Esophagus muscularis mucosa (tissue), 4 donors: ENCODE measurements at regions not wholly inside any gene's neighbourhood (a gene's known extent, or its start where the extent isn't known, plus 50 kb on each side); places are given as distances from the start of the nearest gene placed in this dataset.

Experiments
- DNase-seq: peaks from one replicate; pipeline ENCODE4 v3.0.0-alpha.2; 2017; ENCODE audit errors: extremely low spot score
- H3K27ac ChIP-seq, 4 donors: fragments of 200-600 bp; sonication (generic); replicated peaks in 1 of 4; 1 replicate in 3 of 4; 2 replicates in 1 of 4; pipeline ENCODE4 v1.5.1; 2016 to 2019; ENCODE audit warnings: mild to moderate bottlenecking in 1 of 4
- H3K27me3 ChIP-seq, 4 donors: fragments of 200-600 bp; sonication (generic); one replicate each; pipeline versions ENCODE4 v1.5.1 to v1.6.0; 2016 to 2019
- H3K36me3 ChIP-seq, 4 donors: fragments of 200-600 bp; sonication (generic); one replicate each; pipeline ENCODE4 v1.5.1; 2016 to 2019
- H3K4me1 ChIP-seq, 4 donors: fragments of 200-600 bp; sonication (generic); one replicate each; pipeline ENCODE4 v1.5.1; 2016 to 2019
- H3K4me3 ChIP-seq, 4 donors: fragments of 200-600 bp; sonication (generic); 1 replicate in 2 of 4; 2 replicates in 2 of 4; pipeline ENCODE4 v1.5.1; 2016 to 2019; ENCODE audit warnings: mild to moderate bottlenecking in 4 of 4, moderate library complexity in 1 of 4
- H3K9me3 ChIP-seq, 4 donors: fragments of 200-600 bp; sonication (generic); 1 replicate in 3 of 4; 2 replicates in 1 of 4; pipeline ENCODE4 v1.5.1; 2016 to 2019
- CTCF ChIP-seq, 3 experiments: fragments of 200-600 bp in 2 of 3; fragments of 450-650 bp in 1 of 3; sonication (generic) in 2 of 3; IDR thresholded peaks; one replicate each; pipeline ENCODE4 v1.5.1; 2017 to 2019; ENCODE audit warnings: antibody characterized with exemption in 3 of 3, mild to moderate bottlenecking in 2 of 3, moderate library complexity in 1 of 3
- EP300 ChIP-seq: sonication (generic); formaldehyde crosslinking; IDR thresholded peaks from one replicate; pipeline ENCODE4 v1.6.1; 2017; ENCODE audit warnings: antibody characterized with exemption
- POLR2A ChIP-seq: fragments of 450-650 bp; IDR thresholded peaks from one replicate; pipeline ENCODE4 v1.6.1; 2017; ENCODE audit warnings: antibody characterized with exemption, moderate library complexity, mild to moderate bottlenecking, low read depth
- POLR2AphosphoS5 ChIP-seq, 2 donors: sonication (generic); formaldehyde crosslinking; IDR thresholded peaks; one replicate each; pipeline ENCODE4 v1.6.1; 2017; ENCODE audit warnings: antibody characterized with exemption in 2 of 2
- WGBS: methylation state at CpG from one replicate; pipeline ENCODE4 v1.1.5; 2018; 5-methylcytosine and 5-hydroxymethylcytosine counted together
- intact Hi-C: fragments of 100-400 bp; cut with DNase I; formaldehyde crosslinking; loops from one replicate; pipeline ENCODE4 v1.15.1; 2023

GRCh38 chr5:2038321-2039179 lies 155.8 kb upstream of the IRX4 start:
- Histone ChIP-seq H3K4me1 (peaks cover 0 to 14% (median 12%) of the 10 kb centered on the region in 4 donors), H3K4me3 (peak overlapping the region; percentile 53 to 56 (median 56)), H3K27me3 (peaks cover 0 to 37% (median 0%) of the 10 kb centered on the region in 4 donors), H3K36me3 (no peaks in the 10 kb centered on the region), H3K9me3 (peaks cover 0 to under 1% (median under 1%) of the 10 kb centered on the region in 4 donors), H3K27ac (no peak overlapping the region)
- peak; percentile 92 for DNase-seq
- intact Hi-C loops, result no loop called here
- TF ChIP-seq CTCF (IDR thresholded peaks at IDR 0.05), result peak; percentile 59 to 74 (median 73)
- no peak for TF ChIP-seq EP300
- 12% methylated on average over 19 of the region's 58 CpGs for WGBS

DNA sequence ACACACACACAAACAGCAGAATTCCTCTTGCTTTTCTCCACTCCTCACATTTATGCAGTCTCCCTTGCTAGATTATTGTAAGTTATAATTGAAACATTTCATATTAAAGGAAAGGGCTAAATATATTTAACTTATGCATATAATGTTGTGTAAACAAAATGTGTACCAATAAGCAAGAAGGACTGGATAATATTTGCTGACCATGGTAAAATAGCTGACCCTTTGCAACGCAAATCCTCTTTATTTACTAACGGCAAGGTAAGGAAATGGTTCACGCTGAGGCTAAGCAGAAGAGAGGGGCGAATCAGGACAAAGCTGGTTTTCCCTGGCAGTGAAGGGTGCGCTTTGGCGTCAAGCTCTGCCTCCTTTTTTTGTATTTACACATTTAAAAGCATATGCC lies 154.2 kb upstream of the IRX4 start:
- H3K27ac ChIP-seq, result no peak overlapping the region
- TF ChIP-seq EP300 (no peak), CTCF (IDR thresholded peaks at IDR 0.05) (no peak), POLR2AphosphoS5 (IDR thresholded peaks at IDR 0.05) (no peak), POLR2A (no peak)
- WGBS, result 82% methylated on average over 6 of the region's 6 CpGs
- no peak overlapping the region for H3K4me3 ChIP-seq
- peak; percentile 24 for DNase-seq
- H3K4me1 ChIP-seq, result peaks cover 0 to 14% (median 12%) of the 10 kb centered on the region in 4 donors
- H3K9me3 ChIP-seq, result peaks cover 0 to 13% (median 7%) of the 10 kb centered on the region in 4 donors
- H3K36me3 ChIP-seq, result no peaks in the 10 kb centered on the region
- intact Hi-C loops, result no loop called here
- peaks cover 0 to 32% (median 0%) of the 10 kb centered on the region in 4 donors for H3K27me3 ChIP-seq

GRCh38 chr5:2032432-2032831 lies 149.7 kb upstream of the IRX4 start:
- Histone ChIP-seq H3K27ac (no peak overlapping the region), H3K4me3 (no peak overlapping the region), H3K36me3 (no peaks in the 10 kb centered on the region), H3K27me3 (peaks cover 0 to 17% (median 0%) of the 10 kb centered on the region in 4 donors), H3K9me3 (peaks cover 0 to 13% (median 9%) of the 10 kb centered on the region in 4 donors), H3K4me1 (no peaks in the 10 kb centered on the region)
- WGBS, result 53% methylated on average over 5 of the region's 5 CpGs
- TF ChIP-seq POLR2A (no peak), POLR2AphosphoS5 (IDR thresholded peaks at IDR 0.05) (no peak), EP300 (no peak), CTCF (IDR thresholded peaks at IDR 0.05) (no peak)
- peak; percentile 74 for DNase-seq
- intact Hi-C loops, result no loop called here

DNA sequence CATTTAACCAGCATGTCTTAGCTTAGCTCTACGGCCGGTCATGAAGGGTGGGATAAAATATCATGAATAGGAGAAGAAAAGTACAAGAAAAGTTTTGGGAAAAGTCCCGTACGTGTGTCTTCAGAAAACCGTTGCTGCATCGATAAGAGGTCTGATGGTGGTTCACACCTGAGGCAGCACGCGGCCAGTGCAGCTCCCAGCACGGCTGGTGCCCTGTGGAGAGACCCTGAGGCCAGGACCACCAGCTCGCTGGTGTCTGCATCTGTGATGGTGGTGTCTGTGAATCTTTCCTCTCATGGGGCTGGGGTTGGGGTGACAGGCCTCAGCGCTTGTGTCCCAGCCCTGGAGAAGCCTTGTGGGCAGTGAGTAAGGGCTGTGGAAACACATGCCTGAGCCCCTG lies 148.9 kb upstream of the IRX4 start:
- peak; percentile 72 for DNase-seq
- Histone ChIP-seq H3K27me3 (peaks cover 0 to 17% (median 0%) of the 10 kb centered on the region in 4 donors), H3K36me3 (no peaks in the 10 kb centered on the region), H3K4me3 (no peak overlapping the region), H3K27ac (no peak overlapping the region), H3K9me3 (peaks cover 0 to 13% (median 9%) of the 10 kb centered on the region in 4 donors), H3K4me1 (no peaks in the 10 kb centered on the region)
- intact Hi-C loops, result no loop called here
- 84% methylated on average over 11 of the region's 11 CpGs for WGBS
- TF ChIP-seq CTCF (IDR thresholded peaks at IDR 0.05), result no peak
- TF ChIP-seq POLR2A, result no peak
- no peak for TF ChIP-seq POLR2AphosphoS5 (IDR thresholded peaks at IDR 0.05)
- TF ChIP-seq EP300, result no peak
